ENCODE measurements at regions not wholly inside any gene's neighbourhood (a gene's known extent, or its start where the extent isn't known, plus 50 kb on each side); places are given as distances from the start of the nearest gene placed in this dataset.

GRCh38 chr13:81142306-81142999 is 801.5 kb upstream of the SPRY2 start:
- H3K27me3 ChIP-seq (ENCODE audit: control insufficient read depth in 5 of 5, insufficient read depth in 4 of 5, low read length in 5 of 5), result no peaks in the 10 kb centered on the region
- no peaks in the 10 kb centered on the region for H3K36me3 ChIP-seq (ENCODE audit: control insufficient read depth in 5 of 5, insufficient read depth in 5 of 5, low read length in 5 of 5)
- no peak overlapping the region for H3K27ac ChIP-seq (ENCODE audit: low read depth, low read length)
- H3K9me3 ChIP-seq (ENCODE audit: control insufficient read depth in 5 of 5, low read length in 5 of 5), result no peaks in the 10 kb centered on the region
- no peak overlapping the region for H3K9ac ChIP-seq (ENCODE audit: low read length in 5 of 5)
- no peak overlapping the region for H3K4me3 ChIP-seq (ENCODE audit: low read depth in 1 of 5, low read length in 5 of 5)
- no peaks in the 10 kb centered on the region for H3K4me1 ChIP-seq (ENCODE audit: control insufficient read depth in 5 of 5, insufficient read depth in 5 of 5, low read length in 5 of 5)

GRCh38 chr13:81140675-81141074 is 799.7 kb upstream of the SPRY2 start:
- Histone ChIP-seq H3K9me3 (ENCODE audit: control insufficient read depth in 5 of 5, low read length in 5 of 5) (no peaks in the 10 kb centered on the region), H3K4me3 (ENCODE audit: low read depth in 1 of 5, low read length in 5 of 5) (no peak overlapping the region), H3K27me3 (ENCODE audit: control insufficient read depth in 5 of 5, insufficient read depth in 4 of 5, low read length in 5 of 5) (no peaks in the 10 kb centered on the region), H3K9ac (ENCODE audit: low read length in 5 of 5) (no peak overlapping the region), H3K4me1 (ENCODE audit: control insufficient read depth in 5 of 5, insufficient read depth in 5 of 5, low read length in 5 of 5) (no peaks in the 10 kb centered on the region), H3K27ac (ENCODE audit: low read depth, low read length) (no peak overlapping the region), H3K36me3 (ENCODE audit: control insufficient read depth in 5 of 5, insufficient read depth in 5 of 5, low read length in 5 of 5) (no peaks in the 10 kb centered on the region)

GRCh38 chr13:81139987-81140386 is 799.1 kb upstream of the SPRY2 start:
- no peak overlapping the region for H3K9ac ChIP-seq (ENCODE audit: low read length in 5 of 5)
- no peaks in the 10 kb centered on the region for H3K36me3 ChIP-seq (ENCODE audit: control insufficient read depth in 5 of 5, insufficient read depth in 5 of 5, low read length in 5 of 5)
- H3K27ac ChIP-seq (ENCODE audit: low read depth, low read length), result no peak overlapping the region
- no peaks in the 10 kb centered on the region for H3K4me1 ChIP-seq (ENCODE audit: control insufficient read depth in 5 of 5, insufficient read depth in 5 of 5, low read length in 5 of 5)
- H3K9me3 ChIP-seq (ENCODE audit: control insufficient read depth in 5 of 5, low read length in 5 of 5), result no peaks in the 10 kb centered on the region
- no peak overlapping the region for H3K4me3 ChIP-seq (ENCODE audit: low read depth in 1 of 5, low read length in 5 of 5)
- H3K27me3 ChIP-seq (ENCODE audit: control insufficient read depth in 5 of 5, insufficient read depth in 4 of 5, low read length in 5 of 5), result no peaks in the 10 kb centered on the region

GRCh38 chr13:81138353-81138980 is 797.5 kb upstream of the SPRY2 start:
- no peak overlapping the region for H3K9ac ChIP-seq (ENCODE audit: low read length in 5 of 5)
- H3K27ac ChIP-seq (ENCODE audit: low read depth, low read length), result no peak overlapping the region
- H3K36me3 ChIP-seq (ENCODE audit: control insufficient read depth in 5 of 5, insufficient read depth in 5 of 5, low read length in 5 of 5), result no peaks in the 10 kb centered on the region
- no peak overlapping the region for H3K4me3 ChIP-seq (ENCODE audit: low read depth in 1 of 5, low read length in 5 of 5)
- no peaks in the 10 kb centered on the region for H3K4me1 ChIP-seq (ENCODE audit: control insufficient read depth in 5 of 5, insufficient read depth in 5 of 5, low read length in 5 of 5)
- no peaks in the 10 kb centered on the region for H3K9me3 ChIP-seq (ENCODE audit: control insufficient read depth in 5 of 5, low read length in 5 of 5)
- no peaks in the 10 kb centered on the region for H3K27me3 ChIP-seq (ENCODE audit: control insufficient read depth in 5 of 5, insufficient read depth in 4 of 5, low read length in 5 of 5)

GRCh38 chr13:81133066-81133465 is 792.1 kb upstream of the SPRY2 start:
- Histone ChIP-seq H3K4me3 (ENCODE audit: low read depth in 1 of 5, low read length in 5 of 5) (no peak overlapping the region), H3K27ac (ENCODE audit: low read depth, low read length) (no peak overlapping the region), H3K9ac (ENCODE audit: low read length in 5 of 5) (no peak overlapping the region), H3K4me1 (ENCODE audit: control insufficient read depth in 5 of 5, insufficient read depth in 5 of 5, low read length in 5 of 5) (no peaks in the 10 kb centered on the region), H3K36me3 (ENCODE audit: control insufficient read depth in 5 of 5, insufficient read depth in 5 of 5, low read length in 5 of 5) (no peaks in the 10 kb centered on the region), H3K27me3 (ENCODE audit: control insufficient read depth in 5 of 5, insufficient read depth in 4 of 5, low read length in 5 of 5) (no peaks in the 10 kb centered on the region), H3K9me3 (ENCODE audit: control insufficient read depth in 5 of 5, low read length in 5 of 5) (no peaks in the 10 kb centered on the region)

- Histone ChIP-seq H3K36me3 (ENCODE audit: control insufficient read depth in 5 of 5, insufficient read depth in 5 of 5, low read length in 5 of 5) (no peaks in the 10 kb centered on the region), H3K4me3 (ENCODE audit: low read depth in 1 of 5, low read length in 5 of 5) (no peak overlapping the region), H3K9me3 (ENCODE audit: control insufficient read depth in 5 of 5, low read length in 5 of 5) (no peaks in the 10 kb centered on the region), H3K27me3 (ENCODE audit: control insufficient read depth in 5 of 5, insufficient read depth in 4 of 5, low read length in 5 of 5) (no peaks in the 10 kb centered on the region), H3K9ac (ENCODE audit: low read length in 5 of 5) (no peak overlapping the region), H3K4me1 (ENCODE audit: control insufficient read depth in 5 of 5, insufficient read depth in 5 of 5, low read length in 5 of 5) (no peaks in the 10 kb centered on the region), H3K27ac (ENCODE audit: low read depth, low read length) (no peak overlapping the region)
These were observed 776.5 kb upstream of the SPRY2 start for GRCh38 chr13:81117416-81117815.

- no peak overlapping the region for H3K27ac ChIP-seq (ENCODE audit: low read depth, low read length)
- H3K27me3 ChIP-seq (ENCODE audit: control insufficient read depth in 5 of 5, insufficient read depth in 4 of 5, low read length in 5 of 5), result no peaks in the 10 kb centered on the region
- H3K9me3 ChIP-seq (ENCODE audit: control insufficient read depth in 5 of 5, low read length in 5 of 5), result no peaks in the 10 kb centered on the region
- no peak overlapping the region for H3K9ac ChIP-seq (ENCODE audit: low read length in 5 of 5)
- no peak overlapping the region for H3K4me3 ChIP-seq (ENCODE audit: low read depth in 1 of 5, low read length in 5 of 5)
- no peaks in the 10 kb centered on the region for H3K36me3 ChIP-seq (ENCODE audit: control insufficient read depth in 5 of 5, insufficient read depth in 5 of 5, low read length in 5 of 5)
- H3K4me1 ChIP-seq (ENCODE audit: control insufficient read depth in 5 of 5, insufficient read depth in 5 of 5, low read length in 5 of 5), result no peaks in the 10 kb centered on the region
These were observed 775.7 kb upstream of the SPRY2 start for GRCh38 chr13:81116461-81117282.

GRCh38 chr13:81109026-81109425 is 768.1 kb upstream of the SPRY2 start:
- Histone ChIP-seq H3K27me3 (ENCODE audit: control insufficient read depth in 5 of 5, insufficient read depth in 4 of 5, low read length in 5 of 5) (no peaks in the 10 kb centered on the region), H3K36me3 (ENCODE audit: control insufficient read depth in 5 of 5, insufficient read depth in 5 of 5, low read length in 5 of 5) (no peaks in the 10 kb centered on the region), H3K9me3 (ENCODE audit: control insufficient read depth in 5 of 5, low read length in 5 of 5) (no peaks in the 10 kb centered on the region), H3K27ac (ENCODE audit: low read depth, low read length) (no peak overlapping the region), H3K4me3 (ENCODE audit: low read depth in 1 of 5, low read length in 5 of 5) (no peak overlapping the region), H3K9ac (ENCODE audit: low read length in 5 of 5) (no peak overlapping the region), H3K4me1 (ENCODE audit: control insufficient read depth in 5 of 5, insufficient read depth in 5 of 5, low read length in 5 of 5) (no peaks in the 10 kb centered on the region)

GRCh38 chr13:81106348-81106747 is 765.4 kb upstream of the SPRY2 start:
- Histone ChIP-seq H3K4me3 (ENCODE audit: low read depth in 1 of 5, low read length in 5 of 5) (no peak overlapping the region), H3K9ac (ENCODE audit: low read length in 5 of 5) (no peak overlapping the region), H3K27ac (ENCODE audit: low read depth, low read length) (no peak overlapping the region), H3K36me3 (ENCODE audit: control insufficient read depth in 5 of 5, insufficient read depth in 5 of 5, low read length in 5 of 5) (no peaks in the 10 kb centered on the region), H3K4me1 (ENCODE audit: control insufficient read depth in 5 of 5, insufficient read depth in 5 of 5, low read length in 5 of 5) (no peaks in the 10 kb centered on the region), H3K27me3 (ENCODE audit: control insufficient read depth in 5 of 5, insufficient read depth in 4 of 5, low read length in 5 of 5) (no peaks in the 10 kb centered on the region), H3K9me3 (ENCODE audit: control insufficient read depth in 5 of 5, low read length in 5 of 5) (no peaks in the 10 kb centered on the region)

- Histone ChIP-seq H3K36me3 (ENCODE audit: control insufficient read depth in 5 of 5, insufficient read depth in 5 of 5, low read length in 5 of 5) (no peaks in the 10 kb centered on the region), H3K27me3 (ENCODE audit: control insufficient read depth in 5 of 5, insufficient read depth in 4 of 5, low read length in 5 of 5) (no peaks in the 10 kb centered on the region), H3K4me1 (ENCODE audit: control insufficient read depth in 5 of 5, insufficient read depth in 5 of 5, low read length in 5 of 5) (no peaks in the 10 kb centered on the region), H3K9ac (ENCODE audit: low read length in 5 of 5) (no peak overlapping the region), H3K4me3 (ENCODE audit: low read depth in 1 of 5, low read length in 5 of 5) (no peak overlapping the region), H3K27ac (ENCODE audit: low read depth, low read length) (no peak overlapping the region), H3K9me3 (ENCODE audit: control insufficient read depth in 5 of 5, low read length in 5 of 5) (no peaks in the 10 kb centered on the region)
These were observed 763.2 kb upstream of the SPRY2 start for GRCh38 chr13:81104035-81104715.
